ENCODE measurements at regions not wholly inside any gene's neighbourhood (a gene's known extent, or its start where the extent isn't known, plus 50 kb on each side); places are given as distances from the start of the nearest gene placed in this dataset.

DNA sequence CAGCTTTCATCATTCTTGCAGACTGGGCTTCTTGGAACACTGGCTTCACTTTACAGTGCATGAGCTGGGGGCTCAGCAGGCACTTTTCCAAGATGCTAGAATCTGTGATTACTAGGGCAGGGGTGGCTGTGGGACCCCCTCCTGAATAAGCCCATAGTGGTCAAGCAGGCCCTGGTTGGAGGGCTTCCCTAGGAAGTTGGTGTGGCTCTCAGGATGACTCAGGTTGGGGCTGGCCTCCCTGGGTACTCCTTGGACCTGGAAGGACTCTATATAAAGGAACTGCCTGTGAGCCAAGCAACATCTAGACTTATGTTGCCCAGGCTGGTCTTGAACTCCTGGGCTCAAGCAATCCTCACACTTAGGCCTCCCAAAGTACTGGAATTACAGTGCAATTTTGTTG is 88.3 kb upstream of the HELT start:
- Mint-ChIP-seq H3K9me3 (peaks cover 15% of the 10 kb centered on the region), H3K27ac (no peak overlapping the region), H3K4me3 (no peak overlapping the region), H3K4me1 (no peaks in the 10 kb centered on the region), H3K27me3 (no peaks in the 10 kb centered on the region), H3K36me3 (ENCODE audit: low read depth) (no peaks in the 10 kb centered on the region)
- DNase-seq, result no peak
- no peak for ATAC-seq

DNA sequence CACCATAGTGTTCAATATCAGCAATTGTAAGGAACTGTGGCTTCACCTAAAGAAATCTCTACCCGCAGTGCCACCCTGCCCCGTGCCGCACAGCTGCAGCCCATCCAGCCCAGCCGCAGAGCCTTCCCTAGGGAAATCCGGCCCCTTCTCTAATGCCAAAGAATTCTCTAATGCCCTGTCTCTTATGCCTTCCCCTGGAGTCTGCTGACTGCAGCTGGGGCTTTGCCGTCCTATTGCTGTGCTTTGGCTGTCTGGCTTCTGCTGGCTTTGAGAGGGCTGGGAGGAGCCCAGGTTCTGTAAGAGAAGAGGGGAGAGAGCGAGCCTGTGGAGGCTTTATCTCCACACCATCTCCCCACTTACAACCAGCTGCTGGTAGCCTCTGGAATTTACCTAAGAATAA is 85.9 kb upstream of the HELT start:
- Mint-ChIP-seq H3K27me3 (peaks cover 5% of the 10 kb centered on the region), H3K27ac (no peak overlapping the region), H3K4me1 (no peaks in the 10 kb centered on the region), H3K36me3 (ENCODE audit: low read depth) (no peaks in the 10 kb centered on the region), H3K4me3 (no peak overlapping the region), H3K9me3 (peaks cover 10% of the 10 kb centered on the region)
- ATAC-seq (no peak), DNase-seq (no peak)

DNA sequence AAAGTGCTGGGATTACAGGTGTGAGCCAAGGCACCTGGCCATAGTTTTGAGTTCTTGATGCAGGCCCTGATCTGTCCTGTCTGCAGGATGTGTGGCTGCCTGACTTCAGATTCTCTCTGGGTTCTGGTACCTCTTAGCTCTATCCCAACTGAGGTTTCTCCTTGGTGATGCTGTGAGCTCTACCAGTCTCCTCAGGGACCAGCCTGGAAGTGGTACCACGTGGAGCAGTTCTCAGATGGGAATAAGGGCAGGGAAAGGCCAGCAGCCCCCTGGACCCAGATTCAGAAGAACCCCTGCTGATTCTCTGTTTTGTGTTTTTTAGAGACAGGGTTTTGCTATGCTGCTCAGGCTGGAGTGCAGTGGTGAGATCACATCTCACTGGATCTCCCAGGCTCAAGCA is 85.0 kb upstream of the HELT start:
- no peaks in the 10 kb centered on the region for H3K36me3 Mint-ChIP-seq (ENCODE audit: low read depth)
- no peak overlapping the region for H3K4me3 Mint-ChIP-seq
- H3K27ac Mint-ChIP-seq, result no peak overlapping the region
- peaks cover 6% of the 10 kb centered on the region for H3K9me3 Mint-ChIP-seq
- no peaks in the 10 kb centered on the region for H3K4me1 Mint-ChIP-seq
- ATAC-seq (no peak), DNase-seq (no peak)
- peaks cover 5% of the 10 kb centered on the region for H3K27me3 Mint-ChIP-seq

DNA sequence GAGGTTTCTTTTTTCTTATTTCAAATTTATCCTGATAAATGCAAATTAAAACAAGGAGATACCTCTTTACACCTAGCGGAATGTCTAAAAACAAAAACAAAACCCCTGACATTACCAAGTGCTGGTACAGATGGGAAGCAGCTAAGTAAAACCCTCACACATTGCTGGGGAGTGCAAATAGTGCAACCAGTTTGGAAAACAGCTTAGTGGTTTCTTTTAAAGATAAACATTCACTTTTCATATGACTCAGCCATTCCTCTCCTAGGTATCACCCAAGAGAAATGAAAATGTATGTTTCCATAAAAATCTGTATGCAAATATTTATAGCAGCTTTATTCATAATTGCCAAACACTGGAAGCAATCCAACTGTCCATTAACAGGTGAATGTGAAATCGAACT is 84.1 kb upstream of the HELT start:
- Mint-ChIP-seq H3K36me3 (ENCODE audit: low read depth) (no peaks in the 10 kb centered on the region), H3K9me3 (no peaks in the 10 kb centered on the region), H3K27me3 (peaks cover 6% of the 10 kb centered on the region), H3K4me1 (no peaks in the 10 kb centered on the region), H3K4me3 (no peak overlapping the region), H3K27ac (no peak overlapping the region)
- DNase-seq (no peak), ATAC-seq (no peak)

DNA sequence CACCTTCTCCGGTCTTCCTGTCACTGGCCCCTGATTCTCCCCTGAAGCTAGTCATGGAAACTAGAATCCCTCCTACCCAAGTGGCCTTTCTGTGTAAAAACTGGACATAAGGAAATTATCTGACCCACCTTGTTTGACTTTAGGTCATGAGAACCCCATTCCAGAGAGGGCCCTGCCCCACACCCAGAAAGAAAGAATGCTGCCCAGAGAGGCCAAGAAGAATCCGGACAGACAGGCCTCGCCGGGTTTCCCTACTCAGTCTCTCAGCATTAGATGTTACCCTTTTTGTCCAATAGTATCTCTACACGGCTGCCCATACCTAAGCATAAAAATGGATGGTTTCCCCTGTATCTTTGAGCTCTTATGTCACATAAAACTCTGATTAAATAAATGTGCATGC is 83.3 kb upstream of the HELT start:
- H3K27ac Mint-ChIP-seq, result no peak overlapping the region
- DNase-seq (no peak), ATAC-seq (no peak)
- no peak overlapping the region for H3K4me3 Mint-ChIP-seq
- no peaks in the 10 kb centered on the region for H3K9me3 Mint-ChIP-seq
- H3K27me3 Mint-ChIP-seq, result peaks cover 6% of the 10 kb centered on the region
- H3K36me3 Mint-ChIP-seq (ENCODE audit: low read depth), result no peaks in the 10 kb centered on the region
- H3K4me1 Mint-ChIP-seq, result no peaks in the 10 kb centered on the region

DNA sequence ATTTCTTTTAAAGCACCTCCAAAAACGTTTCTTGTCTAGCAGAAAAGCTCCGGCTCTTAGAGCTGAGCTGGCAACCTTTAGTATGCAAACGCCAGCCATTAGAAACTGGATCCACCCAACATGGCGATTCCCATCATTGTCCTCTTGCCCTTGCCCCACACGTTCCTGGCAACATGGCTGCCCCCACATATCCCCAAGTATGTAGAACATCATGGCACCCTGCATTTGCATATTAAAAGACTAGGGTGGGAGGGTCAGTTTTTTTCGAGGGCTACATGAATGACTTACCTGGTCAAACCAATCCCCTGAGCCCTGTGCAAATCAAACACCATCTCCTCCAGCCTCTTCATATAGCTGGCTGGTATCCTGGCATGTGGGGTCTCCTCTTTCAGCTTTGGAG is 82.2 kb upstream of the HELT start:
- peaks cover 8% of the 10 kb centered on the region for H3K27me3 Mint-ChIP-seq
- ATAC-seq (no peak), DNase-seq (no peak)
- H3K4me1 Mint-ChIP-seq, result no peaks in the 10 kb centered on the region
- no peak overlapping the region for H3K27ac Mint-ChIP-seq
- no peaks in the 10 kb centered on the region for H3K36me3 Mint-ChIP-seq (ENCODE audit: low read depth)
- H3K4me3 Mint-ChIP-seq, result no peak overlapping the region
- H3K9me3 Mint-ChIP-seq, result no peaks in the 10 kb centered on the region

DNA sequence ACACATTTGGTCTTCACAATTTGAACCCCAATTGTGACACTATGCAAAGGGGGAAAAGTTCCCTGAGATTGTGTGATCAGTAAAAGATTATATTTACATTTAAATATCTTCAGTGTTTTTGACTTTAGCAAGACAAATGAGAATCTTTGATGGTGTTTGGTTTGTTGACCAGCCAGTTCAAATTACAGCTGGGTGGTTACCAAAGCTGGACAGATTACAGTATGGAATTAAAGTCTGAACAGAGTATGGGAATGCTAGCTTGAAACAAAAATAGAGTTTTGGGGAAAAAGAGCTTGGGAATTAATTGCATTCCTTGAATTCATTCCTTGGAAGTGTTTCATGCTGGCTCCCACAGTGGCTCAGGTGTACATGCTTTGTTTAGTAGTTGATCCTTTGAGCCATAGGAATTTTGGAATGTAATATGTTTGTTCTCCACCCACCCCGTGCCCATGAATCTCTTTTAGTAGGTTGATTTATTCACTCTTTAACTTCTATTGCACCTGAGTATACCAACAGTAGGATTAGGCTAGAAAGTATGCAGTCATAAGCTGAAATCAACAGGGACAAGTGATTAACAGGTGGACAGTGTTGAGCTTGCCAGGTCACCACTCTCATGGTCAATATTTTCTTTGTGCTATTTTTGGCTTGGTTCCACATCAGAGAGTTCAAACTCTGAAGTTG is 81.1 kb upstream of the HELT start:
- Mint-ChIP-seq H3K4me1 (no peaks in the 10 kb centered on the region), H3K27me3 (peaks cover 10% of the 10 kb centered on the region), H3K27ac (no peak overlapping the region), H3K4me3 (no peak overlapping the region), H3K36me3 (ENCODE audit: low read depth) (no peaks in the 10 kb centered on the region), H3K9me3 (no peaks in the 10 kb centered on the region)
- ATAC-seq (no peak), DNase-seq (no peak)

DNA sequence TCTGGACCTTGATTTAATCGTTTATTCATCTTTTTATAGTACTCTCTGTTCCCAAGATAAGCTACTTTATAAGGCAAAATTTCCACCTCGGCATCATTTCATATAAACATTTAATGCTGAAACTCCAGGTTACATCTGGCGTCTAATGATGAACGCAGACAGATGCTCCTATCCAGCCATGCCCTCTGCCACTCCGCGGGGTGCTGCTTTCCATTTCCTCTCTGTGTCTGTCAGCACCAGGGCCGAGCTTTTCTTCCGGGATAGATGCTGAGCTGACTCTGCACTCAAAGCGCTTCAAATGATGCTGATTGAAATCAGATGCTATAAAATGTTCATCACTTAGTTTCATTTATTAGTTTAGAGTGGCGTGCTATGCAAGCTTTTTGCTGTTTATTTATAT is 80.5 kb upstream of the HELT start:
- ATAC-seq (no peak), DNase-seq (no peak)
- no peaks in the 10 kb centered on the region for H3K9me3 Mint-ChIP-seq
- no peaks in the 10 kb centered on the region for H3K4me1 Mint-ChIP-seq
- H3K27ac Mint-ChIP-seq, result no peak overlapping the region
- peaks cover 10% of the 10 kb centered on the region for H3K27me3 Mint-ChIP-seq
- H3K4me3 Mint-ChIP-seq, result no peak overlapping the region
- H3K36me3 Mint-ChIP-seq (ENCODE audit: low read depth), result no peaks in the 10 kb centered on the region

DNA sequence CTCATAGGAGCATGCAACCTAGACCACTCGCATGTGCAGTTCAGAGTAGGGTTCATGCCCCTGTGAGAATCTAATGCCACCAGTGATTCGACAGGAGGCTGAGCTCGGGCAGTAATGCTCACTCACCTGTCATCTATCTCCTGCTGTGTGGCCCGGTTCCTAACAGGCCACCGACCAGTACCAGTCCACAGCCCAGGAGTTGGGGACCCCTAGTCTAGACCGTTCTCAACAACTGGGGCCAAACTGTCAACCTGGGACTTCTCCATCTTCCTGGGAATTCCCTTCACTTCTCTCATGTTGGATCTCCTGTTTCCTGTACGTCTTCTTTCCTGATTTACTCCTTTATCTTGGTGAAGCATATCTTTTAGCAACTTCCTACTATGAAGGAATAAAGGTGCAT is 79.4 kb upstream of the HELT start:
- Mint-ChIP-seq H3K27ac (no peak overlapping the region), H3K27me3 (peaks cover 10% of the 10 kb centered on the region), H3K4me3 (no peak overlapping the region), H3K9me3 (no peaks in the 10 kb centered on the region), H3K36me3 (ENCODE audit: low read depth) (no peaks in the 10 kb centered on the region), H3K4me1 (no peaks in the 10 kb centered on the region)
- DNase-seq (no peak), ATAC-seq (no peak)

DNA sequence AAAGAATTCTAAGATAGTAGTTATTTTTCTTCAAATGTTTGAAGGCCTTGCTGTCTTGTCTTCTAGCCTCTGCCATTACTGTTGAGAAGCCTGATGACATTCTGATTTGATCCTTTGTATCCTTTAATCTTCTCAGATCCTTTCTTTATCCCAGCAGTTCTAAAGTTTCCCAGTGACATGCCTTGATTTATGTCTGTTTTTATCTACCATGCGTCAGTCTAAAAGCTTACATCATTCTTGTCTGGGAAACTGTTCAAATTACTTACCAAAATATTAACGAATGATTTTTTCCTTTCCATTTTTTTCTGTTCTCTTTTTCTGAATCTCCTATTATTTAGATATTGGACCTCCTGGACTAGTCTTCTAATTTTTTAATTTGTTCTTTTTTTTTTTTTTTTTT is 78.3 kb upstream of the HELT start:
- H3K4me1 Mint-ChIP-seq, result no peaks in the 10 kb centered on the region

DNA sequence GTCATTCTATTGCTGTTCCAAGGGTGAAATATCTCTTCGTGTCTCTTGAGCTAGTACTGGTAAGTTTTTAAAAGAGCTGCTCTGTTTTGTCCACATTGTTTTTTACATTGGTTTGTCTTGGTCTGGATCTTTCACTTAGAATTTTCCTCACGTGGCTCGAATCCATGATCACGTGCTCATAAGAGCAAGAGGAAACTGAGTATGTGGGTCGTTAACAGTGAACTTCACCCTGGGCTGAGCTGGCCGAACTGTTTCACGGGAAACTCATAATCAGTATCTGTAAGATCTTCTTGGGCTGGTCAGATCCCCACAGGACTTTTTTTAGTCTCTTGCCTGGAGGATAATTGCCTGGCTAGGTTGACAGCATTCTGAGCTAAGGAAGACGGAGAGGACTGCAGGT is 77.8 kb upstream of the HELT start:
- H3K4me1 Mint-ChIP-seq, result no peaks in the 10 kb centered on the region
- H3K27me3 Mint-ChIP-seq, result peaks cover 10% of the 10 kb centered on the region
- H3K27ac Mint-ChIP-seq, result no peak overlapping the region
- H3K9me3 Mint-ChIP-seq, result no peaks in the 10 kb centered on the region
- no peaks in the 10 kb centered on the region for H3K36me3 Mint-ChIP-seq (ENCODE audit: low read depth)
- no peak for DNase-seq
- ATAC-seq, result no peak
- no peak overlapping the region for H3K4me3 Mint-ChIP-seq

More for the DNA sequence above, 78.3 kb upstream of the HELT start:
- Mint-ChIP-seq H3K4me3 (no peak overlapping the region), H3K27me3 (peaks cover 10% of the 10 kb centered on the region), H3K36me3 (ENCODE audit: low read depth) (no peaks in the 10 kb centered on the region), H3K27ac (no peak overlapping the region), H3K9me3 (no peaks in the 10 kb centered on the region)
- ATAC-seq (no peak), DNase-seq (no peak)

DNA sequence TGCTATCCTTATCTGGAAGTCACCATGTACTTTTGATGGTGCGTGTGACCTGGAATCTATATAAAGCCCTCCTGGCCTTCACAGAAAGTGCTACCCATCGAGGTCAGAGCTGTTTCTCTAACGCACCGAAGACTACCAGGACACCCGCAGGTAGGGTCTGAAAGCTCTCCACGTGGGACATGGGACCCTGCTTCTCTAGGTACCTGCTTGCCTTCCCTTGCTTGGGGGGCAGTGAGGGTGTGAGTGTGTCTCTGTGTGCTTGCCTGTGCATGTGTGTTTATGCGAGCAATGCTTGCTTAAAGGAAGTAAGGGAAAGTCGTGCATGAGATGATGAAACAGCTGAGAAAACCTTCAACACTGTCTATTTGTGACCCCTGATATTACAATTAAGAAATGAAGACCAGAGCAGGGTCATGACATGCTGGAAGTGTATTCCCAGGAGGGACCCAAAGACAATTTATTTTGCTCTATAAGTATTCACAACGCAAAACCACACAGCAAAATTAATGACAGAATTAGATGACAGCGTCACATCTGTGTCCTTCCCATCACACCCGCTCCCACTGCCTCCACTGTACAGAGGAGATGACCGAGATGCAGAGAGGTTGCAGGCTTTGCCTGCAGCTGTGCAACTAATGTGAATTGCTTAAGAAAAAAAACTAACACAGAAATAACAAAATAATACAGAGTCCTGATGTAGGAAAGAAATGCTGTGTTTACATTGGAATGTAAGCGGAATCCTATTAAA is 76.4 kb upstream of the HELT start:
- H3K36me3 Mint-ChIP-seq (ENCODE audit: low read depth), result no peaks in the 10 kb centered on the region
- no peaks in the 10 kb centered on the region for H3K4me1 Mint-ChIP-seq
- H3K27me3 Mint-ChIP-seq, result peaks cover 7% of the 10 kb centered on the region
- ATAC-seq (no peak), DNase-seq (no peak)
- no peak overlapping the region for H3K27ac Mint-ChIP-seq
- H3K9me3 Mint-ChIP-seq, result no peaks in the 10 kb centered on the region
- no peak overlapping the region for H3K4me3 Mint-ChIP-seq

DNA sequence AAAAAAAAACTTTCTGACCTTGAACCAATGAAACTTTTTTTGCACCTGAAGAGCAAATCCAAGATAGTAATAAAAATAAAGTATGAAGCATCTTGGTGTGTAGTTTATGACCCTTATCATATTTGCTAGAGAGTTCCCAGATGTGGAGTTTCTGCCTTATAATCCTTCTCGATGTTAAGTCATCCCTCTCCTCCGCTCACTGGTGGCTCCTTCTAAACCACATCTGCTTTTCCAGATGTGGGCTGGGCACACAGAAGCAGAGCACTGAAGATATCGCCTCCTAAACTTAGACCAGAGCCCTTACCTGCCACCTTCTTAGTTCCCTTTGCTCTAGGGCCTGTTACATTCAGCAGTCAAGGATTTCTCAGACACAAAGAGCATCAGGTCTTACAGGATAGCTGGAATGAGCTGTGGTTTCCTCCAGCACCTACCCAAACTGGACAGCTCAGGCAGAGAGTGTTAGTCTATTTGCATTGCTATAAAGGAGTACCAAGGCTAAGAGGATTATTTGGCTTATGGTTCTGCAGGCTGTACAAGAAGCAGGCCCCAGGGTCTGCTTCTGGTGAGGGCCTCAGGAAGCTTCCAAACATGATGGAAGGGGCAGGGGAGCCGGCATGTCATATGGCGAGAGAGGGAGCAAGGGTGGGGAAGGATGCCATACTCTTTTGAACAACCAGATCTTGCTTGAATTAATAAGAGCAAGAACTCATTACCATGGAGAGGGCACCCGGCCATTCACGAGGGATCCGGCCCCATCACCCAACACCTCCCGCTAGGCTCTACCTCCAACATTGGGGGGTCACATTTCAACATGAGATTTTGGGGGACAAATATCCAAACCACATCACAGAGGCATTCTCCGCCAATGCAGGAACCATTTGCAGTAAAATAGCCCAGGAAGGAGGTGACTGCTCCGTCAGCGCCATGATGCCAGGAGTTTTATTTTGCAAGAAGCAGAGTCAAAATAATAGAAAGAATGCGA is 75.6 kb upstream of the HELT start:
- Mint-ChIP-seq H3K36me3 (ENCODE audit: low read depth) (no peaks in the 10 kb centered on the region), H3K27me3 (peaks cover 7% of the 10 kb centered on the region), H3K27ac (no peak overlapping the region), H3K9me3 (no peaks in the 10 kb centered on the region), H3K4me1 (no peaks in the 10 kb centered on the region), H3K4me3 (no peak overlapping the region)
- ATAC-seq, result no peak
- no peak for DNase-seq

DNA sequence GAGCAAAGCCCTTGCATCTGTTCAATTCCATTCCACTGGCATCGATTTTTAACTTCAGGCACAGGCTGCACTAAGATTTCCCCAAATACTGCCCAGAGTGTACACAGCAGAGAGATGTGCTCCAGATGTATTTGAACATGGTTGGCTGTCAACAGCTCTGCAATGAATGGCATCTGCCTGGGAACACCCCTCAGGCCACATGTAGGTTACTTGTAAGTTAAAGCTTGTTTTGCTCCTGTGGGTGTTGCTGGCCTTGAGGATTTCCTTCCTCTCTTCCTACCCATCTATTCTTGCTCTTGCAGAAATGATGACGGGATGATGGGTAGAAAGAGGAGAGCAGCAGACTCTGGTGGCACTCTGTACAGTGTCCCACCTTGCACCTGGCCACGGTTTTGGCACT is 69.3 kb upstream of the HELT start:
- H3K36me3 Mint-ChIP-seq (ENCODE audit: low read depth), result no peaks in the 10 kb centered on the region

More for the DNA sequence above, 69.3 kb upstream of the HELT start:
- no peak for DNase-seq
- Mint-ChIP-seq H3K9me3 (no peaks in the 10 kb centered on the region), H3K27ac (no peak overlapping the region), H3K4me1 (no peaks in the 10 kb centered on the region), H3K4me3 (no peak overlapping the region), H3K27me3 (peaks cover 21% of the 10 kb centered on the region)
- ATAC-seq, result no peak

All from activated naive CD8-positive, alpha-beta T cell treated with anti-CD3 and anti-CD28 coated beads, Interleukin-2, amount 50 U/mL, for 24 hours (primary cell).